Right lobe of liver (tissue), 4 donors: ENCODE measurements at regions not wholly inside any gene's neighbourhood (a gene's known extent, or its start where the extent isn't known, plus 50 kb on each side); places are given as distances from the start of the nearest gene placed in this dataset.
"Not testable (repeated sequence)": the region's sequence is repeated elsewhere in the genome, so short reads cannot be mapped to it uniquely, and the experiment has no call there.

ENCODE experiments used
- POLR2A ChIP-seq: fragments of 450-650 bp; IDR thresholded peaks from one replicate; pipeline ENCODE4 v1.6.1; 2017; ENCODE audit warnings: antibody characterized with exemption, mild to moderate bottlenecking
- TF ChIP-seq, protein P1 (sequence below), 4 donors: fragments of 200-600 bp in 3 of 4; fragments of 450-650 bp in 1 of 4; IDR thresholded peaks; one replicate each; pipeline versions ENCODE4 v1.5.1 to v1.8.0; 2016 to 2022; ENCODE audit warnings: antibody characterized with exemption in 4 of 4, mild to moderate bottlenecking in 2 of 4
- donor health status: DM: no; HTN: no; CAD: no.
- donor health status: DM: no; HTN: no; CAD: no.
- donor health status: DM: no; HTN: yes; CAD: no.

DNA sequence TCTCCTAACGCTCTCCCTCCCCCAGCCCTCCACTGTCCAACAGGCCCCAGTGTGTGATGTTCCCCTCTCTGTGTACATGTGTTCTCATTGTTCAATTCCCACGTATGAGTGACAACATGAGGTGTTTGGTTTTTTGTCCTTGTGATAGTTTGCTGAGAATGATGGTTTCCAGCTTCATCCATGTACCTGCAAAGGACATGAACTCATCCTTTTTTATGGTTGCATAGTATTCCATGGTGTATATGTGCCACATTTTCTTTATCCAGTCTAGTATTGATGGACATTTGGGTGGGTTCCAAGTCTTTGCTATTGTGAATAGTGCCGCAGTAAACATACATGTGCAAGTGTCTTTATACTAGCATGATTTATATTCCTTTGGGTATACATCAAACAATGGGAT lies 347.4 kb downstream of the MAGEE1 start:
- not testable (repeated sequence) for TF ChIP-seq POLR2A
- TF ChIP-seq, protein P1, sequence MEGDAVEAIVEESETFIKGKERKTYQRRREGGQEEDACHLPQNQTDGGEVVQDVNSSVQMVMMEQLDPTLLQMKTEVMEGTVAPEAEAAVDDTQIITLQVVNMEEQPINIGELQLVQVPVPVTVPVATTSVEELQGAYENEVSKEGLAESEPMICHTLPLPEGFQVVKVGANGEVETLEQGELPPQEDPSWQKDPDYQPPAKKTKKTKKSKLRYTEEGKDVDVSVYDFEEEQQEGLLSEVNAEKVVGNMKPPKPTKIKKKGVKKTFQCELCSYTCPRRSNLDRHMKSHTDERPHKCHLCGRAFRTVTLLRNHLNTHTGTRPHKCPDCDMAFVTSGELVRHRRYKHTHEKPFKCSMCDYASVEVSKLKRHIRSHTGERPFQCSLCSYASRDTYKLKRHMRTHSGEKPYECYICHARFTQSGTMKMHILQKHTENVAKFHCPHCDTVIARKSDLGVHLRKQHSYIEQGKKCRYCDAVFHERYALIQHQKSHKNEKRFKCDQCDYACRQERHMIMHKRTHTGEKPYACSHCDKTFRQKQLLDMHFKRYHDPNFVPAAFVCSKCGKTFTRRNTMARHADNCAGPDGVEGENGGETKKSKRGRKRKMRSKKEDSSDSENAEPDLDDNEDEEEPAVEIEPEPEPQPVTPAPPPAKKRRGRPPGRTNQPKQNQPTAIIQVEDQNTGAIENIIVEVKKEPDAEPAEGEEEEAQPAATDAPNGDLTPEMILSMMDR (IDR thresholded peaks at IDR 0.05): not testable (repeated sequence)
